Ascending aorta (tissue), 2 donors: ENCODE measurements at regions not wholly inside any gene's neighbourhood (a gene's known extent, or its start where the extent isn't known, plus 50 kb on each side); places are given as distances from the start of the nearest gene placed in this dataset.
"Not testable (repeated sequence)": the region's sequence is repeated elsewhere in the genome, so short reads cannot be mapped to it uniquely, and the experiment has no call there.

Source experiments
- DNase-seq, 2 donors: peaks; one replicate each; pipeline ENCODE4 v3.0.0-alpha.2; 2019; ENCODE audit warnings: low spot score in 2 of 2
- H3K27ac ChIP-seq, 2 donors: fragments of 200-600 bp; sonication (generic); one replicate each; pipeline ENCODE4 v1.5.1; 2016 to 2017; ENCODE audit warnings: mild to moderate bottlenecking in 1 of 2
- H3K27me3 ChIP-seq: fragments of 200-600 bp; sonication (generic); one replicate; pipeline ENCODE4 v1.5.1; 2017
- H3K36me3 ChIP-seq, 2 donors: fragments of 200-600 bp; sonication (generic); one replicate each; pipeline ENCODE4 v1.5.1; 2016
- H3K4me1 ChIP-seq, 2 donors: fragments of 200-600 bp; sonication (generic); one replicate each; pipeline ENCODE4 v1.5.1; 2016 to 2017; ENCODE audit warnings: mild to moderate bottlenecking in 1 of 2
- H3K4me3 ChIP-seq, 2 donors: fragments of 200-600 bp; sonication (generic); one replicate each; pipeline ENCODE4 v1.5.1; 2016 to 2017; ENCODE audit warnings: mild to moderate bottlenecking in 1 of 2
- H3K9me3 ChIP-seq, 2 donors: fragments of 200-600 bp; sonication (generic); one replicate each; pipeline ENCODE4 v1.5.1; 2016
- CTCF ChIP-seq, 3 experiments: fragments of 200-600 bp in 2 of 3; fragments of 450-650 bp in 1 of 3; sonication (generic) in 2 of 3; IDR thresholded peaks; one replicate each; pipeline ENCODE4 v1.5.1; 2016 to 2019; ENCODE audit warnings: antibody characterized with exemption in 3 of 3, mild to moderate bottlenecking in 1 of 3, moderate library complexity in 1 of 3
- intact Hi-C: fragments of 100-400 bp; cut with DNase I; formaldehyde crosslinking; loops from one replicate; pipeline ENCODE4 v1.15.1; 2023

GRCh38 chr6:141467041-141467440 is 665.7 kb upstream of the GJE1 start:
- intact Hi-C loops: no loop called here
- Histone ChIP-seq H3K4me3 (no peak overlapping the region), H3K9me3 (no peaks in the 10 kb centered on the region), H3K27me3 (no peaks in the 10 kb centered on the region), H3K36me3 (no peaks in the 10 kb centered on the region), H3K4me1 (peaks cover 0 to 7% of the 10 kb centered on the region in 2 donors), H3K27ac (peak overlapping the region; percentile 3 to 59)
- TF ChIP-seq CTCF (IDR thresholded peaks at IDR 0.05): no peak
- DNase-seq: no peak

GRCh38 chr6:141464896-141465295 is 667.8 kb upstream of the GJE1 start:
- DNase-seq: no peak
- H3K27me3 ChIP-seq: no peaks in the 10 kb centered on the region
- H3K9me3 ChIP-seq: no peaks in the 10 kb centered on the region
- peaks cover 0 to 7% of the 10 kb centered on the region in 2 donors for H3K4me1 ChIP-seq
- TF ChIP-seq CTCF (IDR thresholded peaks at IDR 0.05): no peak
- H3K27ac ChIP-seq: no peak overlapping the region
- intact Hi-C loops: no loop called here
- no peak overlapping the region for H3K4me3 ChIP-seq
- H3K36me3 ChIP-seq: no peaks in the 10 kb centered on the region

- no peak overlapping the region for H3K27ac ChIP-seq
- no peak for TF ChIP-seq CTCF (IDR thresholded peaks at IDR 0.05)
- intact Hi-C loops: no loop called here
- H3K36me3 ChIP-seq: no peaks in the 10 kb centered on the region
- peaks cover 0 to 7% of the 10 kb centered on the region in 2 donors for H3K4me1 ChIP-seq
- no peak overlapping the region for H3K4me3 ChIP-seq
- DNase-seq: no peak
- no peaks in the 10 kb centered on the region for H3K27me3 ChIP-seq
- no peaks in the 10 kb centered on the region for H3K9me3 ChIP-seq
Observed at GRCh38 chr6:141464490-141464889, 668.2 kb upstream of the GJE1 start.

GRCh38 chr6:141463237-141463977 is 669.3 kb upstream of the GJE1 start:
- Histone ChIP-seq H3K36me3 (no peaks in the 10 kb centered on the region), H3K4me3 (peak overlapping the region in 1 of 2 donors; percentile 14), H3K4me1 (peaks cover 0 to 7% of the 10 kb centered on the region in 2 donors), H3K27me3 (no peaks in the 10 kb centered on the region), H3K27ac (peak overlapping the region; percentile 14 to 43), H3K9me3 (no peaks in the 10 kb centered on the region)
- DNase-seq: no peak
- intact Hi-C loops: no loop called here
- no peak for TF ChIP-seq CTCF (IDR thresholded peaks at IDR 0.05)

GRCh38 chr6:141460743-141461484 is 671.8 kb upstream of the GJE1 start:
- DNase-seq: no peak
- no peaks in the 10 kb centered on the region for H3K36me3 ChIP-seq
- no peak overlapping the region for H3K27ac ChIP-seq
- H3K4me1 ChIP-seq: no peaks in the 10 kb centered on the region
- no peak overlapping the region for H3K4me3 ChIP-seq
- H3K27me3 ChIP-seq: no peaks in the 10 kb centered on the region
- no peak for TF ChIP-seq CTCF (IDR thresholded peaks at IDR 0.05)
- H3K9me3 ChIP-seq: no peaks in the 10 kb centered on the region
- intact Hi-C loops: no loop called here

GRCh38 chr6:141460245-141460644 is 672.5 kb upstream of the GJE1 start:
- H3K27ac ChIP-seq, H3K36me3 ChIP-seq, H3K9me3 ChIP-seq, H3K4me3 ChIP-seq, H3K27me3 ChIP-seq, DNase-seq, H3K4me1 ChIP-seq, intact Hi-C loops: not testable (repeated sequence)

GRCh38 chr6:141457984-141458383 is 674.7 kb upstream of the GJE1 start:
- intact Hi-C loops: not testable (repeated sequence)

More at GRCh38 chr6:141457984-141458383, 674.7 kb upstream of the GJE1 start:
- not testable (repeated sequence) for H3K4me1 ChIP-seq, H3K27me3 ChIP-seq, DNase-seq, H3K4me3 ChIP-seq, H3K36me3 ChIP-seq, H3K9me3 ChIP-seq, H3K27ac ChIP-seq
